Ureter (tissue), 1 donor: ENCODE measurements at regions not wholly inside any gene's neighbourhood (a gene's known extent, or its start where the extent isn't known, plus 50 kb on each side); places are given as distances from the start of the nearest gene placed in this dataset.

Experiments used
- DNase-seq: peaks from one replicate; pipeline ENCODE4 v3.0.0-alpha.2; 2020; ENCODE audit warnings: low spot score
- donor health status: DM: yes; HTN: yes; CAD: no.

GRCh38 chr13:109670776-109671175, 115.6 kb downstream of the IRS2 start:
- no peak for DNase-seq

GRCh38 chr13:109669956-109670355, 116.4 kb downstream of the IRS2 start:
- DNase-seq = no peak

- no peak for DNase-seq
These were observed 117.2 kb downstream of the IRS2 start for GRCh38 chr13:109669234-109669612.

- no peak for DNase-seq
These were observed 117.8 kb downstream of the IRS2 start for GRCh38 chr13:109668433-109669233.

- DNase-seq = no peak
These were observed 118.5 kb downstream of the IRS2 start for GRCh38 chr13:109667807-109668291.

- DNase-seq = no peak
These were observed 119.3 kb downstream of the IRS2 start for GRCh38 chr13:109667056-109667455.

- no peak for DNase-seq
These were observed 119.7 kb downstream of the IRS2 start for GRCh38 chr13:109666656-109667055.

- no peak for DNase-seq
These were observed 120.6 kb downstream of the IRS2 start for GRCh38 chr13:109665781-109666249.

GRCh38 chr13:109665240-109665639, 121.1 kb downstream of the IRS2 start:
- no peak for DNase-seq

GRCh38 chr13:109657395-109657794, 129.0 kb downstream of the IRS2 start:
- no peak for DNase-seq

- DNase-seq = no peak
These were observed 130.2 kb downstream of the IRS2 start for GRCh38 chr13:109656206-109656605.

- DNase-seq = no peak
These were observed 130.8 kb downstream of the IRS2 start for GRCh38 chr13:109655611-109656010.

GRCh38 chr13:109655206-109655600, 131.2 kb downstream of the IRS2 start:
- DNase-seq = no peak

- no peak for DNase-seq
These were observed 131.8 kb downstream of the IRS2 start for GRCh38 chr13:109654341-109655205.

- DNase-seq = no peak
These were observed 133.9 kb downstream of the IRS2 start for GRCh38 chr13:109652531-109652930.

- no peak for DNase-seq
These were observed 134.5 kb downstream of the IRS2 start for GRCh38 chr13:109651854-109652253.

GRCh38 chr13:109651311-109651710, 135.1 kb downstream of the IRS2 start:
- DNase-seq = no peak

GRCh38 chr13:109650861-109651260, 135.5 kb downstream of the IRS2 start:
- DNase-seq = no peak

- DNase-seq = no peak
These were observed 136.7 kb downstream of the IRS2 start for GRCh38 chr13:109649713-109650112.

- DNase-seq = no peak
These were observed 138.7 kb downstream of the IRS2 start for GRCh38 chr13:109647699-109648098.

- DNase-seq = no peak
These were observed 139.3 kb downstream of the IRS2 start for GRCh38 chr13:109647053-109647452.

GRCh38 chr13:109646423-109646822, 140.0 kb downstream of the IRS2 start:
- DNase-seq = no peak

GRCh38 chr13:109645831-109646230, 140.6 kb downstream of the IRS2 start:
- no peak for DNase-seq
